ENCODE measurements at regions not wholly inside any gene's neighbourhood (a gene's known extent, or its start where the extent isn't known, plus 50 kb on each side); places are given as distances from the start of the nearest gene placed in this dataset.
"Not testable (repeated sequence)": the region's sequence is repeated elsewhere in the genome, so short reads cannot be mapped to it uniquely, and the experiment has no call there.

DNA sequence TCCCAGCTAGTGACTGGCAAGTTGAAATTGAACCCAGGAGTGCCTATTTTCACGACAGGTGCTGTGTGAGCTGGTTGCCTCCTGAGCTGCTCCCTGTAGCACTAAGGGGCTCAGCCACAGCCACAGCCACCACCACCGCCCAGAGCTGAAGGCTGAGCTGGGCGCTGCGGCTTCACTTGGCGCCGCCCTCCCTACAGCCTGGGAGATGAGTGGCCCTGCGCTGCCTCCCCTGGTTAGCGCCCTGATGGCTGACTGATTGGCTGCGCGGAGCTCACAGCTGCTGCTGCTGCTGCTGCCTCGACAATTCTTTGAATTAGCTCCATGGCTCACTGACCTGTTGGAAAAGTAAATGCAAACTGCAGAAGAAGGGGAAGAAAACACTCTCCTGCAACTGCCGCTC lies 91.8 kb upstream of the TMEM132E start:
- ATAC-seq (ENCODE audit: low read depth in 2 of 2): no peak
- H3K36me3 Mint-ChIP-seq: no peaks in the 10 kb centered on the region
- H3K27me3 Mint-ChIP-seq: peaks cover 32 to 75% (median 52%) of the 10 kb centered on the region in 3 donors
- no peaks in the 10 kb centered on the region for H3K4me1 Mint-ChIP-seq
- no peak for DNase-seq
- H3K4me3 Mint-ChIP-seq: no peak overlapping the region
- no peak overlapping the region for H3K27ac Mint-ChIP-seq
- peaks cover 0 to 5% (median 0%) of the 10 kb centered on the region in 7 donors for H3K9me3 Mint-ChIP-seq

DNA sequence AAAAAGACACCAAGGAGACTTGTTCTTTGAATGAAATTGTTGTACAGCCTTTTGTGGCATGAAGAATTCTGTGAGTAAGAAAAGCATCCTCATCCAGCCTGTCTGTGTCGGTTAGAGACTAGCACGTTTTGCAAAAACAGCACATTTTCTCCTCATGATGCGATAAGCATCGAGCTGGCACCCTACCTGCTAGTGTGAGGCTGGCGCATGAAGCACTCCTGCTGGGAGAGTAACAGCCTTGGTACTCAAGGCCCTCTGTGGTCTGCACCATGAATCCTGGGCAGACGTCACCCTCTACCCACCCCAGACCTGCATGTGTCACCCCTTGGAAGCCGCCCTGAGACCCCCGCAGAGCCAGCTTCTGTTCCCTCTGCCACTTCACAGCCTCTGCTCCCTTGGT lies 92.6 kb upstream of the TMEM132E start:
- H3K36me3 Mint-ChIP-seq: no peaks in the 10 kb centered on the region
- no peak overlapping the region for H3K4me3 Mint-ChIP-seq
- H3K27ac Mint-ChIP-seq: no peak overlapping the region
- H3K9me3 Mint-ChIP-seq: peaks cover 0 to 3% (median 0%) of the 10 kb centered on the region in 7 donors
- no peak for ATAC-seq (ENCODE audit: low read depth in 2 of 2)
- peaks cover 35 to 75% (median 56%) of the 10 kb centered on the region in 3 donors for H3K27me3 Mint-ChIP-seq
- H3K4me1 Mint-ChIP-seq: no peaks in the 10 kb centered on the region
- DNase-seq: no peak

DNA sequence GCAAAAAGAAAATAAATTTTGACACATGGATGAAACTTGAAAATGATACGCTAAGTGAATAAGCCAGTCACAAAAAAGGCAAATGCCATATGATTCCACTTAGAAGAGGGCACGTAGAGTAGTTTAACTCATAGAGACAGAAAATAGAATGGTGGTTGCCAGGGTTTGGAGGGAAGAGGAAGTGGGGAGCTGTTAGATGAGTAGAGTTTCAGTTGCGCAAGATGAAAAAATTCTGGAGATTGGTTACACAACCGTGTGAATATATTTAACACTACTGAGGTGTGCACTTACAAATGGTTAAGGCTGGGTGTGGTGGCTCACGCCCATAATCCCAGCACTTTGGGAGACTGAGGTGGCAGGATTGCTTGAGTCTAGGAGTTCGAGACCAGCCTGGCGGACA lies 93.4 kb upstream of the TMEM132E start:
- Mint-ChIP-seq H3K9me3 (peaks cover 0 to 3% (median 0%) of the 10 kb centered on the region in 7 donors), H3K4me3 (no peak overlapping the region), H3K36me3 (no peaks in the 10 kb centered on the region), H3K27ac (no peak overlapping the region), H3K4me1 (no peaks in the 10 kb centered on the region), H3K27me3 (peaks cover 38 to 73% (median 50%) of the 10 kb centered on the region in 3 donors)
- no peak for DNase-seq
- ATAC-seq (ENCODE audit: low read depth in 2 of 2): no peak

DNA sequence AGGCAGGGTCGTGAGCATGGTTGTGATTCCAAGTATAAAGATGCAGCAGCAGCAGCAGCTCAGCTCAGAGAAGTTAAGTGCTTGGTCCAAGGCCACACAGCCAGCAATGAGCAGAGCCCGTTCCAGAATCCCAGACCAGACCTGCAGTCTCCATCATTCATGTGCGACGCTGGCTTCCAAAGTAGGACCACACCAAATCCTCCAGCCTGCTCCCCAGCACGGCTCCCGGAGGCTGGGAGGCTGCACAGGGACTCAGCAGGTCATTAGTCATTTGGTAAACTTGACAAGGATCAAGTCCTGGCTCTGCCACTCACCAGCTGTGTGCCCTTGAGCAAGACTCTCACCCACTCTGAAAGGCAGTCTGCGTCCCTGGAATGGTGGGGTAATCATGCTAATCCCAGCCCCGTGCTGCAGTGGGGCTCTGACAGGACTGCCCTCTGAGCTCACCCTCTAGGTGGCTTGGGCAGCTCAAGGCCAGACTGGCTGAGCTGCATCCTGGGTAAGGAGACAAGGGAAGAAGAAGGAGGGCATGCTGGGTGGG lies 95.1 kb upstream of the TMEM132E start:
- Mint-ChIP-seq H3K9me3 (peaks cover 0 to 3% (median 0%) of the 10 kb centered on the region in 7 donors), H3K27me3 (peaks cover 30 to 59% (median 44%) of the 10 kb centered on the region in 3 donors), H3K36me3 (no peaks in the 10 kb centered on the region), H3K27ac (no peak overlapping the region), H3K4me1 (no peaks in the 10 kb centered on the region), H3K4me3 (no peak overlapping the region)
- no peak for DNase-seq
- ATAC-seq (ENCODE audit: low read depth in 2 of 2): no peak

DNA sequence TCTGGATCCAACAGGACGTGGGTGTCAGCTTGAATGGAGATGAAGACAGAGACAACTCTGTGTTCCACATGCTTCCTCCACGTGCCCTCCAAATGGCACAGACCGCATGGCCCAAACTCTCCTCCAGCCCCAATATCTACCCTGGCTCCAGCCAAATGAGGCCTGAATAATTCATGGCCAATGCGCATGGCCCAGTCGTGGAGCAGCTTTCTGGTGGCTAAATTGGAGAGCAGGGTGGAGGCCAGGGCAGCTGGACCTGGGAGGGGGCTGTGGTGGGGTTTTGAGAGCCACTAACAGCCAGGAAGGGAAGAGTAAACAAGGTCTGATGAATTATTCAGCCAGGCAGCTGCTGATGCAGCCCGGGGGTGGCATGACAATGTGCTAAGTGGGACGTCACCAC lies 96.7 kb upstream of the TMEM132E start:
- no peaks in the 10 kb centered on the region for H3K36me3 Mint-ChIP-seq
- DNase-seq (no peak), ATAC-seq (ENCODE audit: low read depth in 2 of 2) (no peak)
- H3K4me1 Mint-ChIP-seq: no peaks in the 10 kb centered on the region
- peaks cover 33 to 54% (median 34%) of the 10 kb centered on the region in 3 donors for H3K27me3 Mint-ChIP-seq
- peaks cover 0 to 3% (median 0%) of the 10 kb centered on the region in 7 donors for H3K9me3 Mint-ChIP-seq
- no peak overlapping the region for H3K4me3 Mint-ChIP-seq
- H3K27ac Mint-ChIP-seq: no peak overlapping the region

DNA sequence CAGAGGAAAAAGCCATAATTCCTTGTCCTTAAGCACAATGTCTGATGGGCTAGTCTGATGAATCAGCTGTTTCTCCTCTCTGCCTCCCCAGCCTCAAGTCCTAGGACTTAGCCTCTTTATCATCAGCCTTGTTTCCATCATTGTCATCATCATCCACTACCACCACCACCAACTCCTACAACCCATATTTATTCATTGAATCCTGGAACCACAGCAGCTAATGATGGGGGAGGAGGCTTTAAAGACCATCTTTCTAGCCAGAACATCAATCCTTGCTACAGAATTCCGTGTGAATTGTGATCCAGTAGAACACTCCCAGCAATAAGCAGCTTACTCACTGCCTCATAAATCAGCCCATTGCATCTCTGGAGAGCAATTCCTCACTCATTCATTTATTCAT lies 97.6 kb upstream of the TMEM132E start:
- Mint-ChIP-seq H3K9me3 (peaks cover 0 to 3% (median 0%) of the 10 kb centered on the region in 7 donors), H3K4me1 (no peaks in the 10 kb centered on the region), H3K36me3 (no peaks in the 10 kb centered on the region), H3K27me3 (peaks cover 25 to 45% (median 30%) of the 10 kb centered on the region in 3 donors), H3K4me3 (no peak overlapping the region), H3K27ac (no peak overlapping the region)
- DNase-seq: no peak
- no peak for ATAC-seq (ENCODE audit: low read depth in 2 of 2)

DNA sequence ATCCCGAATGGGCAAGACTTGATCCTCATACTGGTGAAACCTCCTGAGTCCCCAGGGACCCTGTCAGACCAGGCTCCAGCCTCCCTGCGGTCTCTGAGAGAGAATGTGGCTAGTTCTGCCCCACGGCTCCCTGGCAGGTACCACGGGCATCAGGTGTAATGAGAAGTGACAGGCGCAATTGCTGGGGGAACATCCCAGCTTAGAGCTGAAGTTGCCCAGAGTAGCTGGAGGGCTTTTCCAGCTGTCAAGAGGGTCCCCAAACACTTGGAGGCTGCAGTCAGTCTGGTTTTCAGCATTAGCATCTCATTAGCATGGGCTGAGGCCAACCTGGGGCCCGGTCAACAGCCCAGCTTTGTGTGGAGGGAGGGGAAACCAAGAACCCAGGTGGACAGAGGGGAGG lies 100.0 kb upstream of the TMEM132E start:
- peaks cover 21 to 42% (median 35%) of the 10 kb centered on the region in 3 donors for H3K27me3 Mint-ChIP-seq

DNA sequence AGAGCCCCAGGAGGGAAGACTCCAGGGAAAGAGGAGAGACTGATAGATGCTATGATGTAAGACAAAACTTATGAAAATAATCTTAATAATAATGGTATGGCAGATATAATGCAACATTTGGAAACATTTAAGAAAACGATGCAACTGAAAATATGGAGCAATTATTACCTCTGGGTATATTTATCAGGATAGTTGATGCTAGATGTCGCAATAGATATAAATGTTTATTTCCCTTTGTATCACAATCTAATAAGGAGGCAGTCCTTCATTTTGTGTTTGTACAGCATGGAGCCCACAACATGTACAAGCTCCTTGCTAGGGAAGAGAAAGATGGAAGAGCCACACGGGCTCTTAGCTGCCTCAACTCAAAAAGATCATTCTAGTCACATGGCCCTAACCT lies 101.1 kb upstream of the TMEM132E start:
- no peak overlapping the region for H3K4me3 Mint-ChIP-seq
- no peaks in the 10 kb centered on the region for H3K36me3 Mint-ChIP-seq
- no peaks in the 10 kb centered on the region for H3K9me3 Mint-ChIP-seq
- ATAC-seq (ENCODE audit: low read depth in 2 of 2) (no peak), DNase-seq (no peak)
- H3K27ac Mint-ChIP-seq: no peak overlapping the region
- peaks cover 19 to 38% (median 35%) of the 10 kb centered on the region in 3 donors for H3K27me3 Mint-ChIP-seq
- H3K4me1 Mint-ChIP-seq: no peaks in the 10 kb centered on the region

More for the DNA sequence above, 100.0 kb upstream of the TMEM132E start:
- Mint-ChIP-seq H3K4me1 (no peaks in the 10 kb centered on the region), H3K36me3 (no peaks in the 10 kb centered on the region), H3K27ac (no peak overlapping the region), H3K4me3 (no peak overlapping the region), H3K9me3 (no peaks in the 10 kb centered on the region)
- DNase-seq (no peak), ATAC-seq (ENCODE audit: low read depth in 2 of 2) (no peak)

DNA sequence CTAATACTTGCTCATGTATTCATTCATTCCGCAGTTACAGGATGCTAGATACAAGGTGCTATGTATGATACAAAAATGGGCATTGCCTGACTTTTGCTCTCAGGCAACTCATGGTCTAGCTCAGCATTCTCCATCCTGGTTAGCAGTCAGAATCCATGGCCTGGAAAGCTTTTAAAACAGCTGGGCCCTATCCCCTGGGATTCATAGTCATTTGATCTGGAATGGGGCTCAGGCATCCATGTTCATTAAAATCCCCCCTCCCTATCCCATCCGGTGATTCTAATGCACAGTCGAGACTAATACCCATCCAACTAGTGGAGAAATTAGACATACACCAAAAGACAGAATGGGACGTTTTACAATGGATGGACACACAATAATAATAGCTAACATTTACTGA lies 104.1 kb upstream of the TMEM132E start:
- Mint-ChIP-seq H3K4me1 (no peaks in the 10 kb centered on the region), H3K4me3 (no peak overlapping the region), H3K9me3 (peaks cover 0 to 5% (median 0%) of the 10 kb centered on the region in 7 donors), H3K27ac (no peak overlapping the region), H3K27me3 (peaks cover 17 to 41% (median 26%) of the 10 kb centered on the region in 3 donors), H3K36me3 (no peaks in the 10 kb centered on the region)
- DNase-seq (no peak), ATAC-seq (ENCODE audit: low read depth in 2 of 2) (no peak)

DNA sequence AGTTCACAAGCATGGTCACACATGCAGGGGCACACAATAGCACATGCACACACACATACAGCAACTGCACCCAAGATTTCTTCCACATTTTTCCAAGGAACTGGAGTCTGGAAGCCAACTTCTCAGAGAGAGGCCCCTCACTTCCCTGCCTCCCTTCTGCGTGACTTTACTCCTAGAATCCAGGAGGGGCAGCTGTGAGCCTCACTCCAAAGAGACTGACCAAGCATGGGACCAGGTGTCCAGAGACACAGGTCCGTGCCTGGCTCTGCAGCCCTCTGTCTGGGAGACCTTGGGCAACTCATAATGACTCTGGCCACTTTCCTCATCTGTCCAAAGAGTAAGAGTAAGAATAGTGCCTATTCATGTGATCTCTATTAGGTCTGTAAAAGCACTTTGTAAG lies 104.7 kb upstream of the TMEM132E start:
- peak overlapping the region in 1 of 6 donors; percentile 8 for H3K27ac Mint-ChIP-seq
- H3K36me3 Mint-ChIP-seq: no peaks in the 10 kb centered on the region
- H3K9me3 Mint-ChIP-seq: peaks cover 0 to 5% (median 0%) of the 10 kb centered on the region in 7 donors
- peaks cover 17 to 42% (median 26%) of the 10 kb centered on the region in 3 donors for H3K27me3 Mint-ChIP-seq
- no peak for DNase-seq
- H3K4me3 Mint-ChIP-seq: no peak overlapping the region
- no peaks in the 10 kb centered on the region for H3K4me1 Mint-ChIP-seq
- no peak for ATAC-seq (ENCODE audit: low read depth in 2 of 2)

DNA sequence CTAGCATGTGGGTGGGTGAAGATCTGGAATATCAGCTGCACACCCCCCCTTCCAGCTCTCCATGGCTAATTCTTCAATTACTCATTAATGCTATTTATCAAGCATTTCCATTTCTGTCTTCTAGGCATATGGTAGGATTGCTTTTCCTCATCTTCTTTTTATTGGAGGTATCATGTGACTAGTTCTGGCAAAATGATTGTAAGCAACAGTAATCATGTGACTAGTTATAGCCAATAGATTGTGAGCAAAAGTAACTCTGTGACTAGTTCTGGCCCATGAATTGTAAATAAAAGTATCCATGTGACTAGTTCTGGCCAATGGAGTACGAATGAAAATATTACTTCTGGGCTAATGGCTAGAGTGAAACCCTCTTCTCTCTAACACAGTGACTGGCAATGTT lies 107.0 kb upstream of the TMEM132E start:
- ATAC-seq (ENCODE audit: low read depth in 2 of 2) (no peak), DNase-seq (no peak)
- Mint-ChIP-seq H3K27me3 (peaks cover 15 to 36% (median 17%) of the 10 kb centered on the region in 3 donors), H3K27ac (no peak overlapping the region), H3K36me3 (no peaks in the 10 kb centered on the region), H3K4me3 (no peak overlapping the region), H3K4me1 (no peaks in the 10 kb centered on the region), H3K9me3 (peaks cover 0 to 5% (median 0%) of the 10 kb centered on the region in 7 donors)

DNA sequence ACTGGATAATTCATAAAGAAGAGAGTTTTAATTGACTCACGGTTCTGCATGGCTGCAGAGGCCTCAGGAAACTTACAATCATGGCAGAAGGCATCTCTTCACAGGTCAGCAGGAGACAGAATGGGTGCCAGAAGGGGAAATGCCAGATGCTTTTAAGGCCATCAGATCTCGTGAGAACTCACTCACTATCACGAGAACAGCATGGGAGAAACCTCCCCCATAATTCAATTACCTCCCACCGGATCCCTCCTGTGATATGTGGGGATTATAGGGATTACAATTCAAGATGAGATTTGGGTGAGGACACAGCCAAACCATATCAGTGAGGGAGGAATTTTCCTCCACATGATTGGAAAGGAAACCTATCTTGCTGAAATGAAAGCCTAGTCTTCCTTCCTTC lies 108.1 kb upstream of the TMEM132E start:
- H3K4me1 Mint-ChIP-seq; DNase-seq; H3K4me3 Mint-ChIP-seq; H3K36me3 Mint-ChIP-seq; ATAC-seq (ENCODE audit: low read depth in 2 of 2); H3K9me3 Mint-ChIP-seq; H3K27ac Mint-ChIP-seq: not testable (repeated sequence)
- peaks cover 15 to 36% (median 16%) of the 10 kb centered on the region in 3 donors for H3K27me3 Mint-ChIP-seq

DNA sequence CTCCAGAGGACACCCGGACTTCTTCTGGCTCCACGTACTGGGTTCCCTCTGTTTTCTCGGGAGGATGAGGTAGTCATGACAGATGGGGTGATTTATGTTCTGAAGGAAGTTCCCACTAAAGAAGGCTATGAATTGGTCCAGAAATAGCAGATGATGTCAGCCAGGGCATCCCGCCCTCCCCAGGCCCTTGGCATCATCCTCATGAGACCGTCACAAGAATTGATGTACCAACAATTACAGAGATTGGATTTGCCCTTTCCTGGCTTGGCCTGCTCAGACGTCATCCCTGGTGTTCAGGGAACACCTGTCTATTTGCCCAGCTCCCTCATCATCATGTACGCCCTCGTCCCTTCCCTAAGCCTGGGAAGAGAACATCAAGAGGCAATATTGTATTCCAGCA lies 102.8 kb upstream of the CCL1 start:
- Mint-ChIP-seq H3K27me3 (peaks cover 19 to 35% (median 33%) of the 10 kb centered on the region in 3 donors), H3K36me3 (no peaks in the 10 kb centered on the region), H3K9me3 (no peaks in the 10 kb centered on the region), H3K4me1 (no peaks in the 10 kb centered on the region), H3K27ac (no peak overlapping the region), H3K4me3 (no peak overlapping the region)
- ATAC-seq (ENCODE audit: low read depth in 2 of 2) (no peak), DNase-seq (no peak)

DNA sequence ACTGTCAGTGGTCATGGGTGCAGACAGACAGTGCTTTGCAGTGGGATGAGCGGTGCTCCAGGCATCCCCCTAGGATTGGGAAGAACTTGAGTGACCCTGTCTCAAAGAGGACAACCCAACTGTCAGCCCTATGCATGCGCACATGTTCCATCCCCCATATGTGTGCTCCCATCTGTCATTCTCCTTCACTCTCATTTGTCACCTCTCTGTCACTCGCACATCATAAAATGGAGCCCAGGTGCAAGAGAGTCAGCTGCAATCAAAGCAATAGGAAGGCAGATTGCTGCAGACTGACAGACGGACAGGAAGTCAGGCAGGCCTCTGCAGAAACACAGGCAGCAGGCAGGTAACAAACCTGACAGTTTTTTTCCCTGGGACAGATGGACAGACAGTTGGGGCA lies 101.8 kb upstream of the CCL1 start:
- ATAC-seq (ENCODE audit: low read depth in 2 of 2) (no peak), DNase-seq (no peak)
- Mint-ChIP-seq H3K27me3 (peaks cover 15 to 39% (median 31%) of the 10 kb centered on the region in 3 donors), H3K4me3 (peak overlapping the region in 1 of 8 donors; percentile 35), H3K4me1 (no peaks in the 10 kb centered on the region), H3K36me3 (no peaks in the 10 kb centered on the region), H3K27ac (peak overlapping the region in 1 of 6 donors; percentile 13), H3K9me3 (no peaks in the 10 kb centered on the region)

DNA sequence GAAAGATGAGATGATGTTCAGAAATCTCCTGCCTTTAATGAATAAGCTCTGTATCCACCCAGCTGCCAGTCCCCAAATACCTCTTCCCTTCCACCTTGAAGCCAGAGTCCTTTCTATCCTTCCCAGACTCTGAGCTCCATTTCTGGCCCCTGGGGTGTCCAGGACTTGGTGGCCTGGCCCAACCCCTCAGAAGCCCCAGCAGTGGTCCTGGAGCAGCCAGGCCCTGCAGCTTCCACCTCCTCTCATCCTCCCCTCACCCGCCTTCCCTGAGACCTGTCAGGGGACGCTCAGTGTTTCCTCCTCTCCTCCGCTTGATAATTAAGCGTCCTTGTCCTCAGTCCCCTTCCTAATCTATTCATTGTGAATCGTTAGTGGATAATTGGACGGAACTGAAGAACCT lies 95.2 kb upstream of the CCL1 start:
- no peak overlapping the region for H3K27ac Mint-ChIP-seq
- no peak overlapping the region for H3K4me3 Mint-ChIP-seq
- ATAC-seq (ENCODE audit: low read depth in 2 of 2) (no peak), DNase-seq (no peak)
- no peaks in the 10 kb centered on the region for H3K36me3 Mint-ChIP-seq
- peaks cover 22 to 56% (median 54%) of the 10 kb centered on the region in 3 donors for H3K27me3 Mint-ChIP-seq
- H3K4me1 Mint-ChIP-seq: no peaks in the 10 kb centered on the region
- H3K9me3 Mint-ChIP-seq: no peaks in the 10 kb centered on the region
